NCI-H345 (cell line): ENCODE measurements at regions not wholly inside any gene's neighbourhood (a gene's known extent, or its start where the extent isn't known, plus 50 kb on each side); places are given as distances from the start of the nearest gene placed in this dataset.

ENCODE experiments used
- DNase-seq: peaks from one replicate; lab custom pipeline; 2025; lab: John Stamatoyannopoulos, UW

DNA sequence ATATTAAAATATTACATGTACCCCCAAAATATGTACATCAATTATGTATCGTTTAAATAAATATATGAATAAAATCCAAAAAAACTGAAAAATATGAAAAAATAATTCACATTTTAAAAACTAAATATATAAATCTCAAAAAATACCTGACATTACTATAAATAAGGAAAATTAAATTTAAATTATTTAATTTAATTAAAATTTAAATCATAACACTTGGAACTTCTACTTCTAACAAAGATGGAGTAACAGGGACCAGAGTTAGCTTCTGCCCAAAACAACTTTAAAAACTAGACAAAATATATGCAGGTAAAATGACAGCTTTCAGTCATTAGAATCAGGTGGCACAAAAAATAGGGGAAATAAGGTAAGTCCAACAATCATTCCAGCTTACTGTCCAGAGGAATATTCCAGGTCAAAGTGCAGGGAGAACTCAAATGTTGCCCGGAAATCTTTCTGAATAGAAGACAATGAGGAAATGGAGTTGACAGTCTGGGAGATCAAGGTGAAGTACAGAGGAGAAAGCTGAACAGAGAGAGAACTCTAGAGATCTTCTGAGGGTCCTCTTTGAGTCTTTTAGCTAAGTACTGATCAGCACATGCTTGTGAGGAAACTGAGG lies 207.7 kb upstream of the ATP11B start:
- DNase-seq, result no peak

DNA sequence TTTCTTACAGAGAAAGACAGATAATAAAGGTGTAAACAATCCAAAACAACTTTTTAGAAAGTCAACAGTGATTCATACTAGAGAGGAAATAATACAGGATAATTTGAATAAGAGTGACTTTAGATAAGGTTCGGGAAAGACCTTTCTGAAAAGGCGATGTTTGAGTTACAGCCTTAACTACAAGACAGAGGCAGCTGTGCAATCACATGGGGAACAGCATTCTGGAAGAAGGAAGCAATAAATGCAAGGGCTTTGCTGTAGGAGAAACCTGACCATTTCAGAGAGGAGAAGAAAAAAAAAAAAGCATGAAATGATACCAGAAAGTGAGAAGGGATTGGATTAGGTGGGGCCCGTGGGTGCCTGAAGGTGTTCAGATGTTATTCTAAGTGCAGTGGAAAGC lies 200.6 kb upstream of the ATP11B start:
- no peak for DNase-seq

DNA sequence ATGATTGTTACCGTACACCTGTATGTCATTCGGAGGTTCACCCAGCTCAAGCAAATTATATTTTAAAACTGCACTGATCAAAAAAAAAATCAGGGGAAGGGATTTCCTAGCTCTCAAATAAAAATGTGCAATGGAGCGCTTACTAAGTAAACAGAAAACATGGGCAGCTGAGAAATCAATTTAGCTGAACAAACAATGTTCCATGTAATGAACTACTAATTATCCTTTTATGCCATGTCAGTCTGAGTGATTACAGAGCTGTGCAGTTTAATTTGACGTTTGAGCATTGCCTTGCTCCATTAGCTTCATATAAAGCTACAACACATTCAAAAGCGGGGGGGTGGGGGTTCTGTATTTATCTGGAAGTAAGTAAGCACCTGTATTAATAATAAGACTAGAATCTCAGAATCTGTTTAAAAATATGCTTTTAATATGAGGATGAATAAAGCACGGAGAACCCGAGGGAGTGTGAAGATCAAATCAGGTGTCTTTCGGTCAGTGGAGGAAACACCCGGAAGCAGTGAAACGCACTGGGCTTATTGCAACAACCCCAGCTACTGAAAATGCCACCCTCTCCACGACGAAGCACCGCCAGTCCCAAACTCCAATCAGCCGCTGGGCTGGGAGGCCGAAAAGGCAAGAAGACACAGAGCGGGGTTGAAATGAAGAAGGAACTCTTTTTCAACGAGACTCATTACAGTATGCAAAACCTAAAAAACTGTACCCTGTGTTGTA lies 196.5 kb upstream of the ATP11B start:
- peak; percentile 89 for DNase-seq

DNA sequence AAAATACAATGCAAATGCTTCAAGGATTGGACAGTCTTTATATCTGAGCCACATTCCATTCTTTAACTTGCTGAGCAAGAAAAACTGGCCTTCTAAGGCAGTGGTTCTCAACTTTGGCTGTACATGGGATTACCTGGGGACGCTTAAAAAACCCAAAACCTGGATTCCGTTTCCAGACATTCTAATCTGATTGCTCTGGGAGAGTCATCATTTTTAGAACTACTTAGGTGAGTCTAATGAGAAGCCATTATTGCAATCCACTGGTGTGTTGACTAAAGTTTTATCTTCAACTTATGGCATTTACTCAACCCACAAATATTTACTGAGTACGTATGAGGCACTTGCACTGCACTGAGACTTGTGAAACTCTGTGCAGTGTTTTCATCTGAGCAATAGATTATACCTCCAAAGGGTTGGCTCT lies 195.7 kb upstream of the ATP11B start:
- no peak for DNase-seq

DNA sequence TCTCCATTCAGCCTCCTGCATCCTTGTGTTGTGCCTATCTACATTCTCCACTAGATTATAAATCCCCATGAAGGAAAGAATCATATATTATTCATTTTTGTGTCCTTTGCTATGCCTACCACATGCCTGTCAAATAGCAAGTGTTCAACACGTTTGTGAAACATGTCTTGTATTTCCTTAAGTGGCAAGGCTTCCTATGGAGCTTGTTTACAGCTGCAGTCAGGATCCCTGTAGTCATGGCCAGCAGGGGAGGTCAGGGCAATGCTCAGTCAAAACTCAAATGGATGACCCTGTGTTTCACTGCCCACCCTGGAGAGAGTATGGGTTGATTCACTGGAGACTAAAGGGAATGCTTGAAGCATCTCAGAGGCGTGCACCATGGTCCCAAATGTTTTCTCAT lies 191.7 kb upstream of the ATP11B start:
- no peak for DNase-seq

DNA sequence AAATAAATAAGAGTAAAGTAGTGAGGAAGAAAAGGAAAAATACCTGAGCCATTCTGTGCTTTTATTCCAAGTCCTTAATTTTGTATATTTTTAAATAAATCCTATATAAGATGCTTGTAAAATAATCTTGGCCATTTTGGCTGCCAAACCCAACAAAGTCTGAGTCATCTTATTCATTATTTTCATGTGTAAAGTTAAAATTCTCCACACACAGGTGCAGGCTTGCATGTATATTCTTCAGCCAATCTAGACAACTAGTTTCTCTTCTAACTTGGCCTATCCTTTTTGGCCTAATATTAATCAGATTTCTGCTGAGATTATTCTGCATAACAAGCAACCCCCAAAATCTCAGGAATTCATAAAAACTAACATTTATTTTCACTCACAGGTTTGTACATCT lies 189.8 kb upstream of the ATP11B start:
- no peak for DNase-seq

DNA sequence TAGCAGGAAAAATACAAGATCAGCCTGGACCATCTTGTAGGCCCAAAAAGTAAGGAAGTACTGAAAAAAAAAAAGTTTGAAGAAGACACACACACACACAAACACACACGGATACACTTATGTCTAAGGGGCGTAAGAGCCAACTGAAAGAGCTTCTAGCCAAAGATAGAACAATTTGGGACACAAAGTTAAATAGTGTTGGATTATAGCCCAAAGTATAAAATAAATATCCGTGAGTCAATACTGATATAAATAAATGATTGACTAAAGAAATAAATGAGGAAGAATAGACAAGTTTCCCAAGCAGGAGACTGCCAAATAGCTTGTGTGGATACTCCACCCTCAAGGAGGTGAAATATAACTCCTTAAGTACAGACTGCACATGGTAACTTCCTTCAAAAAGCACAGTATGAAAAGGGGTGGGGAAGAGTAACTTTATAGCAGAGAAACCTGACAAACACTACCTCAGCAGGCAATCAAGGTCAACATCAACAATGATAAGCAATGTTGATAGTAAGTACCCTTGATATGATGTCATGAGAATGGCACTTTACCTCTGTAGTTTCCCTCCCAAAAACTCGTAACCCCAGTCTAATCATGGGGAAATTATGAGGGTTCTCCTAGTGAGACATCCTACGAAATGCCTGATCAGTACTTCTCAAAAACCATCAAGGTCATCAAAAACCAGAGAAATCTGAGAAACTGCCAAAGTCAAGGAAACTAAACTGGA lies 187.3 kb upstream of the ATP11B start:
- no peak for DNase-seq

DNA sequence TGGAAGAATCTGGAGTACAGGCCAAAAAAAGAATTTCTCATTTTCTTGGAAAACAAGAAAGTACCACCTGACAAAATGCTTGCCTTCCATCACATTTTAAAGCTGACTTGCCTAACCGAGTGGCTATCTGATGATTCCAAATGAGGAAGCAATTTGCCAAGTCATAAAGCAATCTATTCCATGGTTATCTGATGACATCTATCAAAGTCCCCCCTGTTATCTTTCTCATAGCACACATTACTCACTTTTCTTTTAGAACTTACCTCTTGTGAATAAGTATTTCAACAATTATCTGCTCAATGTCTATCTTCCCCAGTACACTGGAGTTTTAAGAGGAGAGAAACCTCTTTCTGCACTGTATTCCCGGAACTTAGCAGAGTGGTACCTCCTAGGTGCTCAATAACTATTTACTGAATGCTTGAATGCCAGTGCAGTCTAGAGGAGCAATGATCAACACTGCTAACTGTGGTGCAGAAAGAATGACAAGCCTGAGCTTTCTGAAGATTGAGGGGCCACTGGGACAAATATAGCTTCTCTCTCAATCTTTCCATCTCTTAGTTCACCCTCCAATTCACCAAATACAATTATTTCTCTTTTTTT lies 186.3 kb upstream of the ATP11B start:
- DNase-seq, result no peak

DNA sequence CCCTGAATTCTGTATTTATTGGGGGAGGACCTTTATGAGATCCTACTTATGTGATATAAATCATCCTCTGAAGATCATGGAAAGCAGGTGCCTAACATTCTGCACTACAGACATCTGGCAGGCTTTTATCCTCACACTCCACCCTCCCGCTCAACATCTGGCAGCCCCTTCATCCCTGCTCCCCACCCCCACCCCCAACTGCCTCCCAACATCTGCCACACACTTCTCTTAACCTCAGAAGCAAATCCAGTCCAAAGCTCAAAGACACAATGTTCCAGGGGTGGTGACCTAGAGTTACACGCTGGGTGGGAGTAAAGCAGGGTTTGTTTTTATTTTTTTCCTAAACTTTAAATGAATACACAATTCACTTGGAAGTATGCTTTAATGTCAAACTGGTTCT lies 184.5 kb upstream of the ATP11B start:
- DNase-seq, result no peak

DNA sequence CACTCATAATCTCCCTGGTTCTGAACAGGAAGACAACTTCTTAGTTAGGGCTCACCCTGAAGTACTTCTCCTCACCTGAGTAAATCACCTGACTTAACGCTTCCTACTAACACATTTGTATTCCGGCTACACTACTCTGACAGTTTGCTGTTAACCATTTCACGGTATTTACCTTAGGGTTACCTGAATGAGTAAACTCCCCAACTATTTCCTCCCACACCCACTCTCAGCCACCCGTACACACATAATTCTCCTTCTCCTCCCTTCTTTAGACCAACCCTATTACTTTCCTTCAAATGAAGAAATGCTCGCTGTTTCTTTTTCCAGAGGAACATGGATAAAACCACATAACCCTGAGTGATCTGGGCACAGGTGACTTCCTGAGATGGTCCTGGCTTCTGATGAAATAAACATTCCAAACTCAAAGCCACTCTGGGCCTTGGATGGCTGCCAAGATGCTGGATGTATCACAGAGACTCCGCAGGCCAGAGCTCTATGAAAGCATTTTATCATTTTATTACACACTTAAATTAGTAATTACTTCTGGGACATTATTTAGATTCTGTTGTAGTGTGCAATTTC lies 183.6 kb upstream of the ATP11B start:
- peak; percentile 86 for DNase-seq

DNA sequence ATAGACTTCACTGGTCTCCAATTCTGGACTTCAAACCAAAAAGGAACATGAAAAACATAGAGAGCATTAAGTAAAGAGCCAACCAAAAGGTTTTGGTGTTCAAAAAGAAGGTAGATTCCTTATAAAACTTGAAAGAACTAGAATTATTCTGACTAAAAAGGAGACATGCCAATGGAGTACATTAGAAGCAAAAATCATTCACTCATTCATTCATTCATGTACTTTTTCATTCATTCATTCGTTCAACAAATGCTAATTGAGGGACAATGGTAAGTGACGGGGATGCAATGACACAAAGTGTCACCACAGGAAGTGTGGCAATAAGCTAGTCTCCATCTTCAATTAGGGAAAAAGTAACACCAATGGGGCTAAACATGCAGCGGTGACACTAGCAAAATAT lies 181.0 kb upstream of the ATP11B start:
- DNase-seq, result no peak

DNA sequence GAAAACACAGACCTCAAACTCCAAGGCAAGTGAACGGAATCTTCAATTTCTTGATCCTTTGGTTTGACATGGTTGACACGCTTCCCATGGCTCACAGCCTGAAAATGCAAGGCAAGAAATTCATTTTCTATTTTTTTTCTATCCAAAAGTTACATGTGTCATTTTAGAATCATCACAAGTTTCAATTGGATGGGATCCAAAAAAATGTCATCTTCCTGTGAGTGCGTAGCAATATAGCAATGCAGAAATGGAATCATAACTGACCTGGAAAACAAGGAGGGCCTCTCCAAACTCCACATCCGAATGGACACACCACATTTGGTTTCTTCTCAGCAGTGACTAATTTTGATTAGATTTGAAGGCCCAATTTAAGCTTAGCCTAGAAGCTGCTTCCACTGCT lies 175.8 kb upstream of the ATP11B start:
- DNase-seq, result no peak

DNA sequence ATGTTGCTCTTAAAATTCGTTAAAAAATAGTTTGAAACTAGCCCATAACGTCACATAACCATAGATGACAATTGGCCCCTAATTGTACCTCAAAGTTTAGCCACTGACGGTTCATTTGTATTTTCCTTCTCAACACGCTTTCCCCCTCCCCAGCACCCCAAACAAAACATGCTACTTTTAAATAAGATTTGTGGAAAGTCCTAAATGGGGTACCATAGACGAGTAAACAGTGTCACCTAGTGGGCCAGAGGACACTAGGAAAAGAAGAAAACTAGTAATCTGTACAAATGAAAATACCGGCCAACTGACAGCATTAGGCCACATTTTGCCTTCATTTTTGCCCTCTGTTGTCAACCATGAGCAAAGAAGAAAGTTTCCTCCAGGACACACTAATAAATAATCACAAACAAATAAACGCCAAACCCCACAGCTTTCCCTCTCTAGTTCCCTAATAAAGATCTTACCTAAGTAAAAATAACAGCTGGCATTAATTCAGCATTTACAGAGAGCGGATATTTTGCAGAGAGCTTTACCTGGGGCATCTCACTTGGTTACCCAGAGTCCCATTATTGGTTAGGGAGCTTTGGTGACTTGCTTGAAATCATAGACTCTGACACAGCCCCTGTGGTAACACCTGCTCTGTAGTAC lies 175.1 kb upstream of the ATP11B start:
- peak; percentile 47 for DNase-seq

DNA sequence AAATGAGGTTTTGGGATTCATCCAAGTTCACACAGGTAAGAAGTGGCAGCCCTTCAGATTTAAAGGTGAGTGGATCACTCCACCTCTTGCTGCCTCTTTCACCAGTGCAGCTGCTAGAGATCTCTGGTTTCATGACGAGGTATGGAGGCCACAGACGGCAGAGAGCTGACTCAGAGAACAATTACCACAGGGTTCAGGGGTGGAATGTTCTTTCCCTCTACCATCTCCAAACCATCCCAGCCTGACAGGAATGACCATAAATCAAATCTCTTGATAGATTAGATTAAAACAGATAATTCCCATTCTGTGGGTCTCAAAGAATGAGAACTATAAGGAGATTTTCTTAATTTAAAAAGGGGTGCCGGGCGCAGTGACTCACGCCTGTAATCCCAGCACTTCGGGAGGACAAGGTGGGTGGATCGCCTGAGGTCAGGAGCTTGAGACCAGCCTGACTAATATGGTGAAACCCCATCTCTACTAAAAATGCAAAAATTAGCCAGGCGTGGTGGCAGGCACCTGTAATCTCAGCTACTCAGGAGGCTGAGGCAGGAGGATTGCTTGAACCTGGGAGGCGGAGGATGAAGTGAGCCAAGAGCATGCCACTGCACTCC lies 174.2 kb upstream of the ATP11B start:
- peak; percentile 46 for DNase-seq

DNA sequence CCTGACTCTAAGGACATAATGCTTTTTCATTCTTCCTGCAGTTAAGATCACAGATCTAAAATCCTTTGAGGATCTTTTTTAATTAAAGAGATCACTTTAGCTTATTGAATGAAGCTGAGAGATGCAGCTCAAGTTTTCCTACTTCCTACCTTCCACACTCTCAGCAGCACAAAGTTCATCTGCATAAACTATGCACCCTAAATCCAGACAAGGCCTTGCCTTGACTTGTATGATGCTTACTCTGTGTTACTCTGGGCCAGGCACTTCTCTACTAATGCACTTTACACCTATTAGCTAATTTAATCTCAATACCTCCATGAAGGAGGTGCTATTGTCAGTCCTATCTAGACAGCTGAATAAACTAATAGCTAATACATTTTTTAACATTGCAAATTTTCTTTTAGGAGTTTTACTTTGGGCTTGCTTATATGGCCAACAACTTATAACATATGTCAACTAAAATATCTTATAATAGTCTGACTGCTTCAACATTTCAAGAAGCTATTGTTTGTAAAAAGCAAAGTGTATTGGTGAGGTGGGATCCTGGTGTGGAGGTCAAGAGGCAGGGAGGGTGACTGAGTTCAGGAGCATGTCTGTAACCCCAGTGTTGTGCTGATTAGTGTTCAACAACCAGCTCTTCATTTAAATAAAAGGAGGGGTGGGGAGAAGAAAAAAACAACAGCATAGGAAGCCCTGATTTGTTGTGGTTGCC lies 172.4 kb upstream of the ATP11B start:
- DNase-seq, result no peak

DNA sequence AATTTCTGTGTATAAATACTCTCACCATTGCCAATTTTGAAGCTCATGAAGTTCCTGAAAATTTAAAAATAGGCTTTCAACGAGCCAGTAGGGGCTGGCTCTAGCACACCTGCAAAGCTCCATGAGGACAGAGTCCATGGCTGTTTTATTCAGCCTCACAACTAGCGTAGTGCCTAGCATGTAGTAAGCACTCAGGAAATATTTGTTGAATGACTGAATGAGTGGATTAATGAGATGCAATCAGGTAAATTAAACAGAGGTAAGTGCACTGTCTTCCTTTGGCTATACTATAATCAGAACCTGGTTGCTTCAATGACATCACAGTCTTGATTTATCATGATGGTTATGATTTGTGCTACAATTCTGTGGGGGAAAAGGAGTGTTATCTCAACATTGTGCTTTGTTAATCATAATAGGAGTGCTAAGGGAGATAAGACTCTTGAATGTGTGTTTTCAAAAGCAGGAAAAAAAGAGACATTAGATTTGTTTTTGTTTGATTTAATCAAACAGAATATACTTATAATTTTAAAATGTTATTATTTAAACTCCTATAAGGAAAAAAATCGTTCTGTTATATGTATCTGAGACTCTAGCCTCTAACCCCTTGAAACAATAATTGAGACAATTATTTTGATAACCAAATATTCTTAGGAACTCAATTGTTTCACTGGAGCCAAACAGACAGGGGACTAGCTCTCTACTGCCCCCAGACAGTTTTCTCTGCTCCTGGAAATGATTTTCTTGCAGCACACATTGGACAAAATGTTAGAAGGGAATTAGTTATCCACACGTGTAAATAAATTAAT lies 171.7 kb upstream of the ATP11B start:
- DNase-seq, result no peak

DNA sequence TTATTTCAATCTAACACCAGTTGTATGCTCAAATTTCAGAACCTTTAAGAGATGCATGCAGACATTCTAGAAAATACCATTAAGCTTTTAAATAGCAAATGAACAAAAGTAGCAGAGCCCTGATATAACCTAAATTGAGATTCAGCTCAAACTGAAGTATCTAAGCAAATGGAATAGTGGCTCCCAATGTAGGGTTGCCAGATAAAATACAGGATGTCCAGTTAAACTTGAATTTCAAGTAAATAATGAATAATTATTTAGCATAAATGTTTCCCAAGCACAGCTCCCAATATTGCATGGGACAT lies 171.1 kb upstream of the ATP11B start:
- DNase-seq, result no peak

DNA sequence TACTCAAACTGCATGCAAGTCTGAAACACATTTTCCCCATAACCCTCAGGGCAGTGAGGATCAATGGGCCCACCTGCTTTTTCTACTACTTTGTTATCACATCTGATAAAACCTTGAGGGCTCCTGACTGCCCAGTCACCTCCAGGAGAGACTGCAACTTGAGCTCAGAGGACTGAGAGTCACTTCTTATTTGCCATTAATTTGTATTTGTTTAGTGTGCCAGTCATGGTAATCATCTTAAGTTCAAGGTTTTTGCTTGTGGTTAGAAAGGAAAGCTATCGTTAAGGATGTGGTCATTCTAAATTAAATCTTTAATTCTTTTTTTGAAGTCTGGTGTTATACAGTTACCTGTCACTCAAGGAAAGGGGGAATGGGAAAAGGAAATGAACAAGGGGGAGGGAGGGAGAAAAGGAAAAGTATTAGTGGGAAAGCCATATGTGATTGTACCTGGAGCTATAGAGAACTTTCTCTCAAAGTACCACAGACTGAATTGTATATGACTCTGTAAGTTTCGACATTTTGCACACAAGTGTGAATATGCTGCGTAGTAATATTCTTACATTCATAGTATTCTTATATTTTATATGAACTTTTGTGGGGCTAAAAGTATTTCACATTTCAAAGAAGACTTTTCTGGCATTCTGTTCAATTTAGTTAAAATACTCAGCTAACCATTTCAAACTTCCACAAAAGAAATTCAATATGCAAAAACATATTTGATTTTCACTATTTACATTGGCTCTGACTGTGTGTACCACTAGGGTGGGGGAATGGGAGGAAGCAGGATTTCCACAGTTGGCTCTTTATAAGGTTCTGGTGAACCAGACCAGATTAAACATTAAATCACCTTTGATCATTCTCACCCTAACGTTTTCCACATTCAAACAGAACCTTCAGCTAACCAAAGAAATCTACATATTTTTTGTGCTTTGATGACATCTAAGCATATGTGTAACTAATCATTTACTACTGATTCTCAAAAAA lies 166.5 kb upstream of the ATP11B start:
- no peak for DNase-seq

DNA sequence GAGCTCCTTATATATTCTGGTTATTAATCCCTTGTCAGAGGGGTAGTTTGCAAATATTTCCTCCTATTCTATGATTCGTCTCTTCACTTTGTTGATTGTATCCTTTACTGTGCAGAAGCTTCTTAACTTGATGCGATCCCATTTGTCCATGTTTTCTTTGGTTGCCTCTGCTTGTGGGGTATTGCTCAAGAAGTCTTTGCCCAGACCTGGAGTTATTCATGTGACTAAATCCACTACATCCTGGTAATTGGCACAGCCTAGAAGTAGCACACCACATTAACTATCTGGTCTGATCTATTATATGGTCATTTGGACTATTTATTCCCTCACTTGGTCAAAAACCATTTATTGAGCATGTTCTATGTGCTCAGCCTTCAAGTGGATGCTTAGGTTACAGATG lies 164.8 kb upstream of the ATP11B start:
- DNase-seq, result no peak
